Liver (tissue), 8 donors: ENCODE measurements at regions not wholly inside any gene's neighbourhood (a gene's known extent, or its start where the extent isn't known, plus 50 kb on each side); places are given as distances from the start of the nearest gene placed in this dataset.
"Not testable (repeated sequence)": the region's sequence is repeated elsewhere in the genome, so short reads cannot be mapped to it uniquely, and the experiment has no call there.

ENCODE experiments used
- DNase-seq: peaks from one replicate; pipeline ENCODE4 v3.0.0-alpha.2; 2017; ENCODE audit warnings: low spot score
- H3K27ac ChIP-seq, 2 donors: one replicate each; pipeline ENCODE4 v1.7.0; 2013; ENCODE audit warnings: inconsistent platforms in 2 of 2, low read length in 2 of 2, control low read depth in 1 of 2, low read depth in 1 of 2, mild to moderate bottlenecking in 1 of 2
- H3K27me3 ChIP-seq, 4 donors: one replicate each; pipeline versions ENCODE4 v1.6.1 to v1.7.0; 2013; ENCODE audit warnings: low read length in 3 of 4, inconsistent platforms in 1 of 4, mild to moderate bottlenecking in 1 of 4, moderate library complexity in 1 of 4; ENCODE audit not compliant: control insufficient read depth in 4 of 4, insufficient read depth in 4 of 4
- H3K36me3 ChIP-seq, 4 donors: one replicate each; pipeline versions ENCODE4 v1.6.1 to v1.7.0; 2013; ENCODE audit warnings: low read length in 3 of 4, mild to moderate bottlenecking in 3 of 4, low read depth in 1 of 4, moderate library complexity in 1 of 4; ENCODE audit not compliant: control insufficient read depth in 4 of 4, insufficient read depth in 3 of 4
- H3K4me1 ChIP-seq, 4 donors: one replicate each; pipeline versions ENCODE4 v1.6.1 to v1.7.0; 2013; ENCODE audit warnings: low read length in 3 of 4, mild to moderate bottlenecking in 3 of 4, moderate library complexity in 1 of 4; ENCODE audit not compliant: control insufficient read depth in 4 of 4, insufficient read depth in 4 of 4
- H3K4me3 ChIP-seq, 3 donors: one replicate each; pipeline versions ENCODE4 v1.6.1 to v1.7.0; 2013; ENCODE audit warnings: low read length in 3 of 3, control low read depth in 1 of 3, low read depth in 1 of 3, mild to moderate bottlenecking in 1 of 3
- H3K9ac ChIP-seq, 2 donors: one replicate each; pipeline ENCODE4 v1.7.0; 2013; ENCODE audit warnings: low read length in 2 of 2, mild to moderate bottlenecking in 2 of 2, moderate library complexity in 2 of 2, control low read depth in 1 of 2, low read depth in 1 of 2
- H3K9me3 ChIP-seq, 4 donors: one replicate each; pipeline versions ENCODE4 v1.6.1 to v1.7.0; 2013; ENCODE audit warnings: low read length in 3 of 4; ENCODE audit not compliant: control insufficient read depth in 4 of 4
- ATF3 ChIP-seq: IDR thresholded peaks from 2 replicates; pipeline ENCODE4 v1.6.1; 2016; ENCODE audit warnings: antibody characterized with exemption
- CTCF ChIP-seq: fragments of 150-350 bp; IDR thresholded peaks from 2 replicates; pipeline ENCODE4 v1.5.1; 2017; ENCODE audit warnings: improper control_type of control experiment, low read depth, low read length; ENCODE audit not compliant: missing input control
- EGR1 ChIP-seq, 2 donors: IDR thresholded peaks; 2 replicates each; pipeline ENCODE4 v1.6.1; 2016 to 2018; ENCODE audit warnings: antibody characterized with exemption in 2 of 2, low read depth in 2 of 2
- FOXA1 ChIP-seq: IDR thresholded peaks from 2 replicates; pipeline ENCODE4 v1.6.1; 2016; ENCODE audit warnings: antibody characterized with exemption
- FOXA2 ChIP-seq: IDR thresholded peaks from 2 replicates; pipeline ENCODE4 v1.6.1; 2016; ENCODE audit warnings: antibody characterized with exemption
- GABPA ChIP-seq, 2 donors: IDR thresholded peaks in 1 of 2; conservative IDR thresholded peaks in 1 of 2; 2 replicates each; pipeline ENCODE4 v1.6.1; 2016; ENCODE audit warnings: antibody characterized with exemption in 2 of 2, mild to moderate bottlenecking in 1 of 2, moderate library complexity in 1 of 2
- HNF4A ChIP-seq, 2 donors: conservative IDR thresholded peaks; 2 replicates each; pipeline ENCODE4 v1.6.1; 2016; ENCODE audit warnings: antibody characterized with exemption in 2 of 2, mild to moderate bottlenecking in 2 of 2
- HNF4G ChIP-seq: IDR thresholded peaks from 2 replicates; pipeline ENCODE4 v1.6.1; 2016; ENCODE audit warnings: antibody characterized with exemption
- JUND ChIP-seq, 2 donors: IDR thresholded peaks; 2 replicates each; pipeline ENCODE4 v1.6.1; 2016; ENCODE audit warnings: antibody characterized with exemption in 2 of 2
- NR2F2 ChIP-seq: IDR thresholded peaks from 2 replicates; pipeline ENCODE4 v1.6.1; 2016; ENCODE audit warnings: antibody characterized with exemption
- RAD21 ChIP-seq, 2 donors: IDR thresholded peaks; 2 replicates each; pipeline ENCODE4 v1.6.1; 2016; ENCODE audit warnings: antibody characterized with exemption in 2 of 2, mild to moderate bottlenecking in 2 of 2
- SP1 ChIP-seq: IDR thresholded peaks from 2 replicates; pipeline ENCODE4 v1.6.1; 2018; ENCODE audit warnings: antibody characterized with exemption, mild to moderate bottlenecking
- TAF1 ChIP-seq: conservative IDR thresholded peaks from 2 replicates; pipeline ENCODE4 v1.6.1; 2016; ENCODE audit warnings: antibody characterized with exemption, mild to moderate bottlenecking
- YY1 ChIP-seq: IDR thresholded peaks from 2 replicates; pipeline ENCODE4 v1.6.1; 2016; ENCODE audit warnings: antibody characterized with exemption, mild to moderate bottlenecking
- ZBTB33 ChIP-seq: IDR thresholded peaks from 2 replicates; pipeline ENCODE4 v1.6.1; 2016; ENCODE audit warnings: antibody characterized with exemption
- WGBS: extraction: QIAGEN DNeasy Blood & Tissue Kit; methylation state at CpG from one replicate; pipeline ENCODE4 v1.1.7; 2013; 5-methylcytosine and 5-hydroxymethylcytosine counted together
- TF ChIP-seq, protein P1 (sequence below): IDR thresholded peaks from 2 replicates; pipeline ENCODE4 v1.6.1; 2016; ENCODE audit warnings: antibody characterized with exemption, mild to moderate bottlenecking
- TF ChIP-seq, protein P2 (sequence below): IDR thresholded peaks from 2 replicates; pipeline ENCODE4 v1.6.1; 2016; ENCODE audit warnings: antibody characterized with exemption
- donor health status: healthy.
- donor health status: healthy.
- donor health status: healthy.
- donor health status: healthy.
- donor health status: healthy.

GRCh38 chr22:23499845-23500500 is 80.1 kb downstream of the IGLL1 start:
- Histone ChIP-seq H3K27me3 (no peaks in the 10 kb centered on the region), H3K4me1 (peaks cover 0 to 3% (median 1%) of the 10 kb centered on the region in 4 donors), H3K9ac (no peak overlapping the region), H3K36me3 (no peaks in the 10 kb centered on the region), H3K4me3 (no peak overlapping the region), H3K9me3 (no peaks in the 10 kb centered on the region), H3K27ac (no peak overlapping the region)
- DNase-seq: no peak
- TF ChIP-seq, protein P1, sequence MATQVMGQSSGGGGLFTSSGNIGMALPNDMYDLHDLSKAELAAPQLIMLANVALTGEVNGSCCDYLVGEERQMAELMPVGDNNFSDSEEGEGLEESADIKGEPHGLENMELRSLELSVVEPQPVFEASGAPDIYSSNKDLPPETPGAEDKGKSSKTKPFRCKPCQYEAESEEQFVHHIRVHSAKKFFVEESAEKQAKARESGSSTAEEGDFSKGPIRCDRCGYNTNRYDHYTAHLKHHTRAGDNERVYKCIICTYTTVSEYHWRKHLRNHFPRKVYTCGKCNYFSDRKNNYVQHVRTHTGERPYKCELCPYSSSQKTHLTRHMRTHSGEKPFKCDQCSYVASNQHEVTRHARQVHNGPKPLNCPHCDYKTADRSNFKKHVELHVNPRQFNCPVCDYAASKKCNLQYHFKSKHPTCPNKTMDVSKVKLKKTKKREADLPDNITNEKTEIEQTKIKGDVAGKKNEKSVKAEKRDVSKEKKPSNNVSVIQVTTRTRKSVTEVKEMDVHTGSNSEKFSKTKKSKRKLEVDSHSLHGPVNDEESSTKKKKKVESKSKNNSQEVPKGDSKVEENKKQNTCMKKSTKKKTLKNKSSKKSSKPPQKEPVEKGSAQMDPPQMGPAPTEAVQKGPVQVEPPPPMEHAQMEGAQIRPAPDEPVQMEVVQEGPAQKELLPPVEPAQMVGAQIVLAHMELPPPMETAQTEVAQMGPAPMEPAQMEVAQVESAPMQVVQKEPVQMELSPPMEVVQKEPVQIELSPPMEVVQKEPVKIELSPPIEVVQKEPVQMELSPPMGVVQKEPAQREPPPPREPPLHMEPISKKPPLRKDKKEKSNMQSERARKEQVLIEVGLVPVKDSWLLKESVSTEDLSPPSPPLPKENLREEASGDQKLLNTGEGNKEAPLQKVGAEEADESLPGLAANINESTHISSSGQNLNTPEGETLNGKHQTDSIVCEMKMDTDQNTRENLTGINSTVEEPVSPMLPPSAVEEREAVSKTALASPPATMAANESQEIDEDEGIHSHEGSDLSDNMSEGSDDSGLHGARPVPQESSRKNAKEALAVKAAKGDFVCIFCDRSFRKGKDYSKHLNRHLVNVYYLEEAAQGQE: no peak
- TF ChIP-seq JUND (IDR thresholded peaks at IDR 0.05): no peak
- no peak for TF ChIP-seq FOXA2
- TF ChIP-seq GABPA (IDR thresholded peaks at IDR 0.05 in 1 of 2, conservative IDR thresholded peaks at IDR 0.05 in 1 of 2): no peak
- no peak for TF ChIP-seq YY1
- no peak for TF ChIP-seq ATF3
- no peak for TF ChIP-seq RAD21 (IDR thresholded peaks at IDR 0.05)
- TF ChIP-seq HNF4A (conservative IDR thresholded peaks at IDR 0.05): no peak
- 88% methylated on average over 8 of the region's 8 CpGs for WGBS

GRCh38 chr22:23498811-23499798 is 81.0 kb downstream of the IGLL1 start:
- H3K36me3 ChIP-seq: no peaks in the 10 kb centered on the region
- TF ChIP-seq CTCF (no peak), FOXA1 (no peak), ATF3 (no peak), GABPA (IDR thresholded peaks at IDR 0.05 in 1 of 2, conservative IDR thresholded peaks at IDR 0.05 in 1 of 2) (no peak), ZBTB33 (no peak), JUND (IDR thresholded peaks at IDR 0.05) (no peak), YY1 (no peak), HNF4G (no peak), NR2F2 (no peak), EGR1 (IDR thresholded peaks at IDR 0.05; ENCODE audit: low read depth in 2 of 2) (no peak), TAF1 (no peak), FOXA2 (no peak), RAD21 (IDR thresholded peaks at IDR 0.05) (no peak), SP1 (no peak)
- TF ChIP-seq, protein P2, sequence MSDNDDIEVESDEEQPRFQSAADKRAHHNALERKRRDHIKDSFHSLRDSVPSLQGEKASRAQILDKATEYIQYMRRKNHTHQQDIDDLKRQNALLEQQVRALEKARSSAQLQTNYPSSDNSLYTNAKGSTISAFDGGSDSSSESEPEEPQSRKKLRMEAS: no peak
- DNase-seq: no peak
- peaks cover 0 to under 1% (median 0%) of the 10 kb centered on the region in 4 donors for H3K4me1 ChIP-seq
- H3K27me3 ChIP-seq: no peaks in the 10 kb centered on the region
- H3K9ac ChIP-seq: no peak overlapping the region
- H3K9me3 ChIP-seq: no peaks in the 10 kb centered on the region
- H3K4me3 ChIP-seq: no peak overlapping the region
- 72% methylated on average over 22 of the region's 22 CpGs for WGBS
- no peak overlapping the region for H3K27ac ChIP-seq

DNA sequence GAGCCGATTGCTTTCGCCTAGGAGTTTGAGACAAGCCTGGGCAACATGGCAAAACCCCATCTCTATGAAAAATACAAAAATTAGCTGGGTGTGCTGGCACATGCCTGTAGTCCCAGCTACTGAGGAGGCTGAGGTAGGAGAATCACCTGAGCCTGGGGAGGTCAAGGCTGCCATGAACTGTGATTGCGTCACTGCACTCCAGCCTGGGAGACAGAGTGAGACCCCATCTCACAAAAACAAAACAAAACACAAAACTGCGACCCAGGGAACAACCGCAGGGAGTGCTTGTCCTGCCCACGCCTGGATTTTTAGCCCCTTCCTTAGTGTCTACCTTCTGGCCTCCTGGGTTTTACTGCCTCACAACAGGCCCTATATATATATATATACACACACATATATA is 82.2 kb downstream of the IGLL1 start:
- not testable (repeated sequence) for H3K36me3 ChIP-seq, H3K9ac ChIP-seq, DNase-seq, H3K4me3 ChIP-seq, H3K27ac ChIP-seq, H3K9me3 ChIP-seq, H3K4me1 ChIP-seq, H3K27me3 ChIP-seq
- WGBS: 86% methylated on average over 6 of the region's 6 CpGs
